ENCODE measurements at regions not wholly inside any gene's neighbourhood (a gene's known extent, or its start where the extent isn't known, plus 50 kb on each side); places are given as distances from the start of the nearest gene placed in this dataset.

DNA sequence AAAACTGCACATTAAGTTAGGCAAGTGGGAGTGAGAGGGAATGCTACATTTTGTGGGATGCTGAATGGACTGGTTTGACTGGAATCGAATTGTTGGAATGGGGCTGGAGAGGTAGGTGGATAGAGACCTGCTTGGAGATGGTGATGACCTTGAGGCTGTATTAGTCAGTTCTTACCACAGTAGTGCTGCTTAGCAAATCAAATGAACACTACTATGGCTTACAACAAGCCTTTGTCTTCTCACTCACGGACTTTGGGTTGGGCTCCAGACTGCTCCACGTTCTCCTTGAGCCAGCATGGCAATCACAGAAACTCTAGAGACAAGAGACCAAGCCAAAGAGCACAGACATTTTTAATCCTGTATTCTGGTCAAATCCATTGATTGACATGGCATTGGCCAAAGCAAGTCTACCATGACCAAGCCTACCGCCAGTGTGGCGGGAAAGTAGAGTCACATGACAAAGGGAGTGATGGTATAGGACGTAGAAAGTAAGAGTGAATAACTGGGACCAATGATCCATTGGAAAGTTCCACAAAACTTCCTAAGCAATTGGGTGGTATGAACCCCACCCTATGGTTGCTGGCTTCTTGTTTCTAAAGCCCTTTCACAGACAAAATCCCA, 70.3 kb upstream of the FOXP4 start:
- TF ChIP-seq CTCF (IDR thresholded peaks at IDR 0.05; ENCODE audit: insufficient read depth, low read length, poor library complexity, severe bottlenecking) (no peak), EZH2phosphoT487 (conservative IDR thresholded peaks at IDR 0.05; ENCODE audit: low read length) (no peak)
